HL-60 (cell line): ENCODE measurements at regions not wholly inside any gene's neighbourhood (a gene's known extent, or its start where the extent isn't known, plus 50 kb on each side); places are given as distances from the start of the nearest gene placed in this dataset.

Experiments
- CTCF ChIP-seq: IDR thresholded peaks from one replicate; pipeline ENCODE4 v1.5.1; 2011; ENCODE audit warnings: low read length, control low read depth, inconsistent platforms; ENCODE audit not compliant: insufficient read depth
- POLR2AphosphoS5 ChIP-seq: IDR thresholded peaks from 2 replicates; pipeline ENCODE4 v1.6.1; 2012; ENCODE audit warnings: low read depth
- REST ChIP-seq: IDR thresholded peaks from 2 replicates; pipeline ENCODE4 v1.6.1; 2012; ENCODE audit warnings: low read depth; ENCODE audit not compliant: insufficient replicate concordance
- SPI1 ChIP-seq: IDR thresholded peaks from 2 replicates; pipeline ENCODE4 v1.6.1; 2012; ENCODE audit warnings: low read depth, mild to moderate bottlenecking, borderline replicate concordance

- TF ChIP-seq CTCF (no peak), POLR2AphosphoS5 (no peak), SPI1 (no peak), REST (no peak)
Observed at GRCh38 chr4:149884046-149884445, 68.4 kb upstream of the IQCM start.
